Fibroblast of peridontal ligament (primary cell): ENCODE measurements at regions not wholly inside any gene's neighbourhood (a gene's known extent, or its start where the extent isn't known, plus 50 kb on each side); places are given as distances from the start of the nearest gene placed in this dataset.
"Not testable (repeated sequence)": the region's sequence is repeated elsewhere in the genome, so short reads cannot be mapped to it uniquely, and the experiment has no call there.

Source experiments
- DNase-seq: peaks from one replicate; pipeline ENCODE4 v3.0.0-alpha.2; 2010; ENCODE audit errors: extremely low read depth

GRCh38 chr7:15054304-15054703 is 151.8 kb upstream of the DGKB start:
- not testable (repeated sequence) for DNase-seq

- DNase-seq: no peak
Measured at GRCh38 chr7:15049157-15049556, 146.6 kb upstream of the DGKB start.

- no peak for DNase-seq
Measured at GRCh38 chr7:15046861-15047260, 144.3 kb upstream of the DGKB start.

- no peak for DNase-seq
Measured at GRCh38 chr7:15043931-15044330, 141.4 kb upstream of the DGKB start.

GRCh38 chr7:15042285-15043065 is 139.9 kb upstream of the DGKB start:
- DNase-seq: no peak

DNA sequence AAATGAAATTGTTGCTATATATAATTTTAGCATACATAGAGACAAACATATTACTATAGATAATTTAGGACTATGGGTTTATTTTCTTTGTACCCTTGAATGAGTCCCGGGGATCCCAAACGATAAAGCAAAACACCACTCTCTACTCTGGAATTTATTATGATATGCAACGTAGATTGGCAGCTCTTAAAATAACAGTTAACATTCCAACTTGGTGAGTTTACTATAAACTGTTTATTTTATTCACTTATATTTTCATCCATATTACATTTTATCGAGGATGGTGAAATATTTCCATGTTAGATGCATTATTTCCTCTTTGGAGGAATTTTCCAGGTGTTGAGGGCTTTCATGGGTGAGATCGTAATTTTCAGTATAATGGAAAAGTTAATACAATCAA is 138.7 kb upstream of the DGKB start:
- peak; percentile 7 for DNase-seq

DNA sequence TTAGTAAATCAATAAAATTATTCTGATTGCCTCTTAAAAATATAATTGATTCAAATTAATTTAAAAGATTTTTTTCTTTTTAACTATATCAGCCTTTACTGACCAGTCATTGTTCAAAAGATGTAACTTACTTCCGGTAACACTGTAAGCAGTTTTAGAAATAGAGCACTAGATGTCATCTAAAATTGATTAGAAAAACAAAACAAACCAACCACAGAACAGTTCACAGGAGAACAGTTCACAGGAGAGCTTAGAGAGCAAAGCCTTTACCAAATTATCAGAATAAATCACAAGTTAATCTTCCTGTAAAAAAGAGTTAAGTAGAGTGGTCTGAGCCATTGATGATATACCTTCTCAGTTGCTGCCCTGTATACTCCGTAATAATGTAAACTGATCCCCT is 133.3 kb upstream of the DGKB start:
- no peak for DNase-seq

DNA sequence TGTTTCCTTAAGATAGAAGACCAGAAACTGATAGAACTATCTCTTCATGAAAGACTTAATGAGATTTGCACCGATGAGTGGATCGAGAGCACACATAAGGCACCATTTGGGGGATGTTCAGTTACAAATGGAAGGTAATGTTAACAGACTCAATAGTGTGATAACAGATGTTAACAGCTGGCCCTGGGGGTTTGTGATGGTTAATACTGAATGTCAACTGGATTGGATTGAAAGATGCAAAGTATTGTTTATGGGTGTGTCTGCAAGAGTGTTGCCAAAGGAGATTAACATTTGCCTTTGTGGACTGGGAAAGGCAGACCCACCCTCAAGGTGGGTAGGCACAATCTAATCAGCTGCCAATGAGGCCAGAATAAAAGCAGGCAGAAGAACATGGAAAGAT is 130.5 kb upstream of the DGKB start:
- DNase-seq: no peak

DNA sequence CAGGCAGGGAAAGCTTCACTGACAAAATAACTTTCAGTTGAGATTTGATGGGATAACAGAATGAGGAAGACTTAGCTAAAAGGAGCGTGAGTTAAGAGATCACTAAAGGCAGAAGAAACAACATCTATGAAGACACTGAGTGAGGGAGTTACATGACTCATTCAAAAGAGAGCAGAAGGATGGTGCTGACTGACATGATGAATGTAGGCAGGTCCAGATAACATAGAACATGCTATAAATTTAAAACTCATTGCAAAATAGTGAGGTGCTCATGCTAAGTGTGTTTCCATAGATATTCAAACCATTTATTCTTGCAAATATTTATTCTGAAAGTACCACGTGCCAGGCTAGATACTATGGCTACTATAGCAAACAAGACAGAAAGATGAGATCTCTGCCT is 116.4 kb upstream of the DGKB start:
- DNase-seq: no peak

- no peak for DNase-seq
Measured at GRCh38 chr7:15016766-15017165, 114.2 kb upstream of the DGKB start.

- DNase-seq: no peak
Measured at GRCh38 chr7:15016315-15016667, 113.7 kb upstream of the DGKB start.

GRCh38 chr7:15015545-15016314 is 113.2 kb upstream of the DGKB start:
- peak; percentile 65 for DNase-seq

GRCh38 chr7:15012135-15012534 is 109.6 kb upstream of the DGKB start:
- no peak for DNase-seq

DNA sequence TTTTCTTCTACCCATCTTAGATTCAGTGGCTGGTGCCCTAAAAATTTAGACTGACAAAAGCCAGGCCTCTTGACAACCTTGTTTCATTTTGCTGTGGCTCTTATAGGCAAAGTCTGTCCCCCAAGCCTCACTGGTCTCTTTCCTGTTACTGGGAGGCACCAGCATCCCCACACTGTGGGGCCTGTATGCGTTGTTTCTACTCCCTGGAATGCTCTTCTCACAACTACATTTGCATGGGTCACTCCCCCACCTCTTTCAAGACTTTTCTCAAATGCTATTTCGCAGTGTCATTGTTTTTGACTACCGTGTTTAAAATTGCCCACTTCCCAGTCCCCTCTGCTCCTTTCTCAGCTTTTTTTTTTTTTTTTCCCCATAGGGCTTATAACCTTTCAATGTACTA is 108.7 kb upstream of the DGKB start:
- no peak for DNase-seq

DNA sequence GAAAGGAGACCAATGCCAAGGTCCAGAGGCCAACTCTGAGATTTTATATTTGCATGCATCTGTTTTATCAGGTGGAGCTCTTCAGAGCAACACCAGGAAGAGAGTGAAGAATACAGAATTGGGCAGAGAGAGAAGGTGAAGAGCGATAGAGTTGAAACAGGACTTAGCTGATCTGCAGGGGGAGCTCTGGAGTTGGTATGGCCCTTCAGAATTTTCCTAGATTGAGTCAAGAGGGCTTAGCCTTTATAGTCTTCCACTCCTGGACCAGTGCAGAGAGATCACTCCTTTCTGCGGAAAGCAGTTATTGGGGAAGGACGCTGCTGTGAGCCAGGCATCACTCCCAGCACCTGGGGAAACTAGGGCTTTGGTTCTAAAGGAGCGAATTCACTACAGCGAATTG is 105.0 kb upstream of the DGKB start:
- no peak for DNase-seq

DNA sequence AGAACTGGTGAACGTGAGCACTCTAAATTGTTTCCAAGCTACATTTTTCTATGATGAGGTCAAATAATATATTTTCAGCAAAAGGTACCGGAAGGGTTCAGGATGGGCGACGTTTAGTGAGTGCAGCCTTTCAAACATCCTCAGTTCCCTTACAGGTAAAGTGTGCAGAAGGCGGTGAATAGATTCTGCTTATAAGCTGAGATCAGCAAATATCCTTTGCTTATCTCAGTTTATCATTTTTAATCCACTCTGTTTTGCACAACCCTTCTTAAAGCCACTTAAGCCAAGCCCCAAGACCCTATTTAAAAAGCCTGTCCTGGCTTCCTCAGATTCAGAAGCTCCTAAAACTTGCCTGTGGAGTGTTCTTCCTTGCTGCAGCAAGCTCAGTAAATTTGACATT is 103.1 kb upstream of the DGKB start:
- no peak for DNase-seq

- DNase-seq: no peak
Measured at GRCh38 chr7:15000157-15000556, 97.6 kb upstream of the DGKB start.

- DNase-seq: no peak
Measured at GRCh38 chr7:14999331-14999730, 96.8 kb upstream of the DGKB start.

GRCh38 chr7:14995774-14996173 is 93.2 kb upstream of the DGKB start:
- peak; percentile 20 for DNase-seq

DNA sequence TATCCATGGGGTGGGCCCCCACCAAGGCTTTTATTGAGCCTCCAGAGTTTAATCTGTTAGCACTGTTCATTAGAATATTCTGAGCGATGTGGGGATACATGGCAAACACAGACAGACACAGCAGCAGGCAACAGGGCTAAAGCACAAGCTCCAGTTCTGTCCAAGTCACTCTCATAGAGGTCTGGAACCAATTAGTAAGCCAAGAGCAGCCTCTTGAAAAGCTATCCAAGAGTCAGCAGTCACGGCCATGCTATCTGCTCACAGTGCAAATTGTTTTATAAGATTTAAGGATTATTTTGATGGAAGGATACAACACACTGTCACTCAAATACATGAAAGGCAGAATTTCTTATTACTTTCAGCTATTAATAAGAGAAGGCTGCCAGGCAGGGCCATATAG is 86.4 kb upstream of the DGKB start:
- DNase-seq: peak; percentile 66

DNA sequence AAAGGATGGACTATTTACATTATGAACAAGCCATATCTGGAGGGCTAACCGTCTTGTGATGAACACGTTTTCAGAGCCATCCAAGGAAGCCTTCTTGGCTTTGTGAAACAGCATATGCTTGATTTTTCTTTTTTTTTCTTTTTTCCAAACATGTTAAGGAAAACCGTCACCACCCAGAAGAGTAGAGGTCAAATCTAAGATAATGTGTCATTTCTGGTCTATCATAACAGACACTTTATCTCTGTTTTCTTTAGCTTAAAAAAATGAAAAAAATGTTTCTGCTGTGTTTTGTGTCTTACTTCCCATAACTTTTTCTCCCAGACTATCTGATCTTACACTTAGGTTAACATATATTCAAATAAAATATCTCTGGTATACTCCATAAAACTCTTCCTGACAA is 76.1 kb upstream of the DGKB start:
- DNase-seq: no peak

DNA sequence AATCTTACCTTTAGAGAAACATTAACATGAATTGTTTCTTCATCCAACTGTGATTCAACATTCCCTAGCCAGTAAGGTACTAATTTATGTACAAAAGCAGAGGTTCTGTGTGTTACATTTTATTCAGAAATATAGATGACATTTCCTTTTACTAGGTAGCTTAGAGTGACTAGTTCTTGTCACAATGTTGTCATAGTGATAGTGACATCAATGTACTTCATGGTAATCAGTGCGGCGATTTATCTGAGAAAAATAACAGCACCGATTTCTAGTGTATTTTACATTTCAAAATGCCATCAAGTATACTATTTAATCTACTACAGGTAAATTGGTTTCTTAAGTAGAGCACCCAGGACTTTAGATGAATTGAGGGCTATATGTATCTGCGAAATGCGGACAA is 72.1 kb upstream of the DGKB start:
- no peak for DNase-seq

GRCh38 chr7:14973712-14974428 is 71.3 kb upstream of the DGKB start:
- peak; percentile 4 for DNase-seq
